H7 (cell line): ENCODE measurements at regions not wholly inside any gene's neighbourhood (a gene's known extent, or its start where the extent isn't known, plus 50 kb on each side); places are given as distances from the start of the nearest gene placed in this dataset.

Source experiments
- DNase-seq: peaks from one replicate; pipeline ENCODE4 v3.0.0; 2012
- H3K27me3 ChIP-seq: 2 replicates; pipeline ENCODE4 v1.6.0; 2011; ENCODE audit warnings: mild to moderate bottlenecking, low read length; ENCODE audit not compliant: control insufficient read depth, insufficient read depth
- H3K36me3 ChIP-seq: replicated peaks from 2 replicates; pipeline ENCODE4 v1.5.1; 2011; ENCODE audit warnings: low read length; ENCODE audit not compliant: control insufficient read depth, insufficient read depth
- H3K4me3 ChIP-seq: 2 replicates; pipeline ENCODE4 v1.5.1; 2011; ENCODE audit warnings: low read depth, mild to moderate bottlenecking, control low read depth, low read length, moderate library complexity; ENCODE audit not compliant: insufficient read depth

DNA sequence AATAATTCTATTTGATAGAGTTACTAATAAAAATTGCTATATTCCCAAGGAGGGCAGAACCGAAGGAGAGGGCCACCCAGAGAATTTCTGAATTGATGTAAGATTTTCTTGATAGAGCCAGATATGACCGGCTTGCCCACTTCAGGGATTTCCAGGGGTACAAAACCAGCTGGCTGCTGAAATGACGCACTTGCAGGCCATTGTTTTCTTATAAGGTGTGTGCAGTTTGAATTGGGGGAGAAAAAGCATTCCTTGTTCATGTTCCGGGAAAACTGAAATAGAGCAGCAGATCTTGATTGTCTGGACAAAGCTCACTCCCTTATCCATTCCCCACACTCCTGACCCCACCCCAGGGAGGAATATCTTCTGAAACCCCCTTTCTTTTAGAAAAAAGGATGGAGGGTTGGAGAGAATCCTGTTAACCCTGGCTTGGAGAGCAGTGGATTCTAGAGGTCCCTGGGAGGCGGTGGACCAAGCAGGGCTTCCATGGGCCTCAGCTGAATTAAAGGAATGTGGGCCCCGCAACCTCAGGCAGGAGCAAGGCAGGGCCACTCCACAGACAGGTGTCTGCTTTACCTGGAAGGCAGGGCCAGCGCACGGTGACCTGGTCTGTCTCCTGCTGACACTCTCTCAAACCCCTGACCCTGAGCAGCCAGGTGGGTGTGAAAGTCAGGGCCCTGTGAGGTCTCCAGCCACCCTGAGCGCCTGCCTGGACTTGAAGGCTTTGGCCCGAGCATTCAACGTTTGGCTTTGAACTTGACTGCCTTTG, 96.4 kb downstream of the TMEM170B start:
- DNase-seq: no peak
- no peaks in the 10 kb centered on the region for H3K27me3 ChIP-seq
- H3K4me3 ChIP-seq: no peak overlapping the region
- no peaks in the 10 kb centered on the region for H3K36me3 ChIP-seq

DNA sequence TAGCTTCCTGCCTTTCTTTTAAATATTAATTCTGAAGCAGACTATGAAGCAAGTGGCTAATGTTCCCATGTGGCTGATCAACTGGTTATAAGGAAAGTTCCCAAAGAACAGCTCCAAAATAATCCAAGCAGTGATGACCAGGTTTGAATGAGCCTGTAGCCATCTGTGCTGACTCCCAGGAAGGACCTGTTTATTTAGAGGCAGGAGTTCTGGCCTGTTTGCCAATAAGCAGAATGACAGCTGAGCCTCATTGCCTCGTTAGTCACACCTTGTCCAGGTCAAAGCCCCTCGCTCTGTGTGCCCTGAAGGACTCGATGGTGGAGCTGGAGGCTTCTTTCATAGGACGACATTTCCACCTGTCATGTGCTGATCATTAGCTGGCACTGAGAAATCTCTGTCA, 97.4 kb downstream of the TMEM170B start:
- Histone ChIP-seq H3K4me3 (no peak overlapping the region), H3K36me3 (no peaks in the 10 kb centered on the region), H3K27me3 (no peaks in the 10 kb centered on the region)
- DNase-seq: no peak

DNA sequence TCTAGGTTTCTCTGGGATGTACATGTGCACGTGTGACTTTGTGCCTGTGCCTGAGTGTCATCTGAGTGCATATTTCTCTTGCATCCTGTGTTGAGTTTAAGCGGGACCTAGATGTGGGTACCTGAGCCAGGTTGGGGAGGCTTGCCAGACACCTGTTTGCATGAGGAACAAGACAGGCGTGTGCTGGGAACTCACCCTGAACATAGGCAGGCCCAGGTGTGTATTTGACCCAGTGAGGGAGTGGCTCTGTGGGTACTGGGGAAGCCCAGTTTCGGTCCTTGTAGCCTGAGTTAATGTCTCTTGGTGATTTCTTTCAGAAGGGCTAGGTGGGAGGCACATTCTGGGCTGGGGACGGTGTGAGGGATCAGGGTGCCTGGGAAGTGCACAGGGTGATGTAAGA, 98.6 kb downstream of the TMEM170B start:
- no peaks in the 10 kb centered on the region for H3K27me3 ChIP-seq
- no peaks in the 10 kb centered on the region for H3K36me3 ChIP-seq
- no peak for DNase-seq
- no peak overlapping the region for H3K4me3 ChIP-seq

DNA sequence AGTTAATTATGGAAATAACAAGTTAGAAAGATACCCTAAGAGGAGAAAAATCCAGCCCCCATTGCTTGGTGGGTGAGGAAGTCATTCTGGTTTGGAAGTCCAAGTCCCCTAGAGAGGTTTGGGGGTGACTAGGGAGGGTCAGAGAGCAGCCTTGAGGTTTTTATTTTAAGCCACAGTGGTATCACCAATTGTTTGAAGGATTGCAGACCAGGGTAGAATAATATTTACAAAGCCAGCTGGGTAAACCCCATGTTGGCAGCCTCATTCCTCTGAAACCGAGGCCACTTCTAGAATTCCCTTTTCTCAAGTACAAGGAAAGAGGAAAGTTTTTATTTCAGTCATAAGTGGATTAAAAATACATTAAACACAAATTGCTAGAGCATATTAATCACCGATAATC, 99.7 kb downstream of the TMEM170B start:
- Histone ChIP-seq H3K4me3 (no peak overlapping the region), H3K27me3 (no peaks in the 10 kb centered on the region), H3K36me3 (no peaks in the 10 kb centered on the region)
- DNase-seq: no peak

DNA sequence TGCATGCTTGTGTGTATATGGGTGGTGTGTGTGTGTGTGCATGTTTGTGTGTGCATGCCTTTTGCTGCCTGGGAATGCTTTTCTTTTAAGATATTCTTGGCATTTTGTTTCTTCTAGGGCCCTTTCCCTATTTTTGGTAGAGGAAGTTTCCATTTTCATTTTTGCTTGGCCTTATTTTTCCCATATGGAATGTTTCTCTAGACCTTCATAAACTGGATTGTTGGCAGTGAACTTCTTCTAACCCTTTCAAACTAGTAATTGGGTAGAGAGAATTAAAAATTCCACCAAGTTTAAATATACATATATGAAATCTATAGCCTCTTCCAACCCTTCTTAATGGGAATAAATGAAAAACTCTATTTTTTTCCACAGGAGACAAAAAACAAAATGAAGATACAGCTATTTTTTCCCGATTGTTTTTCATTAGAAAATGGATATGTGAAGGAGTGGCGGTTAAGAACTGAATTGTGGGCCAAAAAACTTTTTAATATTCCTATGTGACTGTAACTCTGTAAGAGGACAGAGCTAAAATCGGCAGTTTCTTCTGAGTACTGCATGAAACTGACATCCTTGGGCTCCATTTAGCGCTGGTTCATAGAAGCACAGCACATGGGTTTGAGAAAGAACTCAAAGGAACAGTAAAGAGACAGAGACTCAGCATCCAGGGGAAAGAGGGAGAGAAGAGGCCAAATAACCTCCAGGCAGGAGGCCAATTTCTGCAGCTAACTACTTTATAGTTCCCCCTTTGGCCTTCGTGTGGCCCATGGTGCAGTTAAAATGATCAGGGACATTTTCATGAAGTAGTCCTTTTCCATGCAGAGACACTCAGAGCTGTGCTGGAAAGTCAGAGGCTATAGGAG, 102.1 kb downstream of the TMEM170B start:
- no peak overlapping the region for H3K4me3 ChIP-seq
- H3K36me3 ChIP-seq: no peaks in the 10 kb centered on the region
- H3K27me3 ChIP-seq: no peaks in the 10 kb centered on the region
- DNase-seq: no peak

DNA sequence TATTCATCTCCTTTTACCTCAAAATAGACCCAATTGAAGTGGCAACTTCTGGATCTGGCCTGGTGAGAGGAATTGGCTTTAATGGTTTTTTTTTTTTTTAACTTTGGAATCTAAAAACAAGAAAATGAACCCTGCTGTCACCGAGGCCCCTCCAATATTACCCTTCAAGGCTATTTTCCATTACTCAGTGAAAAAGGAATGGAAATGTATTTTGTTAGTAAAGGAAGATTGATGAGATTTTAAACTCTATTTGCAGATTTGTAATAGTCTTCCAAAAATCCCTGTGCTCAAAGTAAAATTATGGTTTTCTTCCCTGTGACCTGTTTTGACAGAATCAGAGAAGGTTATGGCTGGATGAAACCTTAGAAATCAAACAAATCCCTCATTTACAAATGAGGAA, 102.9 kb downstream of the TMEM170B start:
- H3K27me3 ChIP-seq: no peaks in the 10 kb centered on the region
- DNase-seq: no peak
- H3K36me3 ChIP-seq: no peaks in the 10 kb centered on the region
- no peak overlapping the region for H3K4me3 ChIP-seq

GRCh38 chr6:11644071-11644470, 106.5 kb downstream of the TMEM170B start:
- no peak overlapping the region for H3K4me3 ChIP-seq
- DNase-seq: no peak
- no peaks in the 10 kb centered on the region for H3K27me3 ChIP-seq
- H3K36me3 ChIP-seq: no peaks in the 10 kb centered on the region

DNA sequence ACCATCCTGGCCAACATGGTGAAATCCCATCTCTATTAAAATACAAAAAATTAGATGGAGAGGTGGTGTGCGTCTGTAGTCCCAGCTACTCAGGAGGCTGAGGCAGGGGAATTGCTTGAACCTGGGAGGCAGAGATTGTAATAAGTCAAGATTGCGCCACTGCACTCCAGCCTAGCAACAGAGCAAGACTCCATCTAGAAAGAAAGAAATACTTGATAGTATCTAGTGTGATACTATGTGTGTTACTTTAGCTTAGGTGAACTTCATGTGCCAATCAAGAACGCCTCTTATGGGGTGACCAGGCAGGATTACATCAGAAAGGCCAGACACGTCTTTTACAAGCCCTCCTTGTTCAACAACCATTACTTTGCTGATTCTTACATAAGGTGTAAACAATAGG, 107.1 kb downstream of the TMEM170B start:
- Histone ChIP-seq H3K27me3 (no peaks in the 10 kb centered on the region), H3K4me3 (no peak overlapping the region), H3K36me3 (no peaks in the 10 kb centered on the region)
- no peak for DNase-seq

DNA sequence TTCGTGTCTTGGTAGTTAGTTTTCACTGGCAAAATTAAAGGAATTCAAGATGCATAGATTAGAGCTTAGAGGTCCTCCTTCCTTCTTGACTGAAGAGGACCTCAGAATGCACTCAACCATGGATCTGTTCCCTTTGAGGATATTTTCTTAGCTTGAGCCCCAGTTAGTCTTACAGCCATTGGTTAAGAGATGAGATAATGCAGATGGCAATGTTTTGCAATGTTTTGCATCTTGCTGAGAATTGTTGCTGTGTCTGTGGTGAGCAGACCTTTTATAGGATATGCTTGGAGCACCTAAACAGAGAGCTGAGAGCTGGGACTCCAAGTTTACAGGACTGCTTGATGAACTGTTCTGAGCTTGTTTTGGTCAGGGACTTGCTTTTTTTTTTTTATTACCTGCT, 107.5 kb downstream of the TMEM170B start:
- no peak for DNase-seq
- H3K27me3 ChIP-seq: no peaks in the 10 kb centered on the region
- H3K4me3 ChIP-seq: no peak overlapping the region

GRCh38 chr6:11648436-11648775, 110.9 kb downstream of the TMEM170B start:
- DNase-seq: no peak
- Histone ChIP-seq H3K4me3 (no peak overlapping the region), H3K36me3 (no peaks in the 10 kb centered on the region), H3K27me3 (no peaks in the 10 kb centered on the region)

More for the DNA sequence above, 107.5 kb downstream of the TMEM170B start:
- no peaks in the 10 kb centered on the region for H3K36me3 ChIP-seq

GRCh38 chr6:11648889-11649288, 111.3 kb downstream of the TMEM170B start:
- DNase-seq: no peak
- H3K36me3 ChIP-seq: no peaks in the 10 kb centered on the region
- no peaks in the 10 kb centered on the region for H3K27me3 ChIP-seq
- H3K4me3 ChIP-seq: no peak overlapping the region

GRCh38 chr6:11650025-11650696, 112.6 kb downstream of the TMEM170B start:
- DNase-seq: peak; percentile 55
- Histone ChIP-seq H3K27me3 (no peaks in the 10 kb centered on the region), H3K4me3 (no peak overlapping the region), H3K36me3 (no peaks in the 10 kb centered on the region)

GRCh38 chr6:11650711-11651110, 113.2 kb downstream of the TMEM170B start:
- DNase-seq: no peak
- H3K36me3 ChIP-seq: no peaks in the 10 kb centered on the region
- H3K4me3 ChIP-seq: no peak overlapping the region
- no peaks in the 10 kb centered on the region for H3K27me3 ChIP-seq

GRCh38 chr6:11653028-11653583, 115.6 kb downstream of the TMEM170B start:
- Histone ChIP-seq H3K27me3 (no peaks in the 10 kb centered on the region), H3K36me3 (no peaks in the 10 kb centered on the region), H3K4me3 (no peak overlapping the region)
- no peak for DNase-seq
